Right ventricle myocardium inferior (tissue), 1 donor: ENCODE measurements at regions not wholly inside any gene's neighbourhood (a gene's known extent, or its start where the extent isn't known, plus 50 kb on each side); places are given as distances from the start of the nearest gene placed in this dataset.
"Not testable (repeated sequence)": the region's sequence is repeated elsewhere in the genome, so short reads cannot be mapped to it uniquely, and the experiment has no call there.

Experiments
- ATAC-seq: fragments of 200-7000 bp; cut with Tn5 transposase; one replicate; pipeline ENCODE4 v1.9.1; 2020; ENCODE audit warnings: mild to moderate bottlenecking, moderate library complexity
- DNase-seq: peaks from one replicate; pipeline ENCODE4 v3.0.0; 2021; ENCODE audit errors: missing footprints
- intact Hi-C: fragments of 100-400 bp; cut with DNase I; formaldehyde crosslinking; loops from one replicate; pipeline ENCODE4 v1.11.0; 2022
- donor health status: DM: no; HTN: yes; CAD: no; lungs with severe emphysema.

DNA sequence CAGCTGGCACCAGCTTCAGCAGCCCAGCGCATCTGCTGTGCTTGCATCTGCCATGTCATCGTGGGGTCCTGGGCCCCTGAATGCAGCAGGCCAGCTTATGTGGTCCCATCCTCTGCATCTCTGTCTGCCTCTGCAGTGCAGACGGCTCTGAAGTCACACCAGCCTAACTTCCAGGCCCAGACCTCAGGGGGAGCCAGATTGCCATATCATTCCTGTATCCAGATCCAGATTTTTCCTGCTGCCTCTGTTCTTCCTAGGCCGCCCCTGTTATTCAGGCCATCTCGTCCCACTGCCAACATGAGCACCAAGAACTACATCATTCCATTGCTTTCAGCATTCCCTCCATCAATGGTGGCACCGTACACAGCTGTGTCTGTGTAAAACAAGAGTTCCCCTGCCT, 571.6 kb downstream of the UQCRFS1 start:
- ATAC-seq (no peak), DNase-seq (no peak)
- intact Hi-C loops: no loop called here

DNA sequence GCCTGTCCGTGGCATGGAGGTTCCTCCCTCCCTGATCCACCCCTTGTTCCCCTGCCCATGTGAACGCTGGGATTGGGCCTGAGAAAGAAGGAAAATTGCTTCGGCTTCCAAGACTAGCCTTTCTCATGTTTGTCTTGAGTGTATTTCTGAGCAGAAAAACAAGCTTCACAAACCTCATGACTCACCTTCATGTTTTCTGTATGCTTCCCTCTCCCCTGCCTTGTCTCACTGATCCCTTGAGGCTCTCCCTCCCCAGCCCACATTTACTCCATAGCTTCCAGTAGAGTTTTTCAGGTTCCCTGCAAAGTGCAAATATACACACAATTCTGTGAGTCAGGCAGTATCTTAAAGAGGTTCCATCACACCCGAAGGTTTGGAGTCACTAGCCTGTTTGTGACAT, 572.4 kb downstream of the UQCRFS1 start:
- DNase-seq: no peak

DNA sequence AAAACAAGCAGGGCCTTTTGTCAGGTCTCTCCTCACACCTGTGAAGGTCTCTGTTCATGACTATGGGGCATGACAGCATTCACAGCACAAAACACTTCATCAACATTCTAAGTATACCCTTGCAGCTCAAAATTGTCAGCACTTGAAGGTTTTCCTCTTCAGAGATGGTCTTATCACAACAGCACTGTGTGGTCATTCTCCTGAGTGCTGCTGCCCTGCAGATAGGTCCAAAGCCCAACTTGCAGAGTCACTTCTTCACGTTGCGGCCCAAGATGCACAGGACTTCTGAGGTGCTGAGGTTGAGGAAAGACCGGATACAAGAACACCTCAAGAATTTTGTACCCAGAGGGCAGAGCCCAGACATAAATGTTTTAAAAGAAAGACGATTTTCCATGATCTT, 574.5 kb downstream of the UQCRFS1 start:
- ATAC-seq (no peak), DNase-seq (no peak)
- intact Hi-C loops: no loop called here

More for the DNA sequence above, 572.4 kb downstream of the UQCRFS1 start:
- no peak for ATAC-seq
- intact Hi-C loops: no loop called here

DNA sequence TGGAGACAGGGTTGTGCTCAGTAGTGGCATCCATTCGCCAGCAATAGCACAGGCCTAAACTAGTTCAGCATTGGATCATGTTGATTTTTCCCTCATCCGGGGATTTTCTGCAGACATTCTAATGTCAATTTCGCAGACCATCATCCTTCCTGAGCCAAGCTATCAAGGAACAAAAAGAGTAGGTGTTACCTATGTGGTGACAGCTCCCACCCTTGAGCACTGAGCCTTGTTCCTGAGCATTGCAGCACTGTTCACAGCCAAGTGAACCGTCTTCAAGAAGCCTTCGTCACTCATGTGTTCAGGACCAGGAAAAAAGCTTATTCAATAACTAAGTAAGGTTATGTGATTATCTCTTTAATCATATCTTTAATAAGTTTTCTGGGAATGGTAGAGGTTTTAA, 576.2 kb downstream of the UQCRFS1 start:
- intact Hi-C loops: no loop called here
- no peak for ATAC-seq

DNA sequence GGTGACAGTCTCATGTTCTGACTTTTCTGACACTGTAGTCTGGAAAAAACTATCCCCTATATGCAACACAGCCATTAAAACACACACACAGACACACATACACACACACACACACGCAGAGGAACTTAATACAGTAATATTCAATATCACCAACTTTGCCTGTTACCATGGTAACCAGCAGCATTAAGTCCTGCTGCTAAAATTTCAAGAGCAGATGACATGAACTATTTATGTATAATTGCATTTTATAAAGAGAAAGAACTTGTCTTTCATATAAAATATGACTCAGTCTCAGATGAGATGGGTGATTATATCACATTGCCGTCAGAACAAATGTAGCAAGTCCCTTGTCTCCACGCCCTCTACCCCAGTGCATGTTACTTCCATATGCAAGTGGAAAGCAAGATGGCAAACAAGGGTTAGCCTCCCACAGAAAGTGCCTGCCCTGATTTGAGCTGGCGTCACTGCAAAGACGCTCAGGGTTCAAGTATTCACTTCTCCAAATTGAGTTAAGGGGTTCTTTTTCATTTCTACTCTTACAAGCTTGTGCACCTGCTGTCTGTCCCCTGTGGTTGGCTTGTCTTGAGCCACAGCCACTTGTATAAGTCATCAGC, 576.8 kb downstream of the UQCRFS1 start:
- intact Hi-C loops: no loop called here
- ATAC-seq: no peak
- DNase-seq: no peak

More for the DNA sequence above, 576.2 kb downstream of the UQCRFS1 start:
- no peak for DNase-seq

DNA sequence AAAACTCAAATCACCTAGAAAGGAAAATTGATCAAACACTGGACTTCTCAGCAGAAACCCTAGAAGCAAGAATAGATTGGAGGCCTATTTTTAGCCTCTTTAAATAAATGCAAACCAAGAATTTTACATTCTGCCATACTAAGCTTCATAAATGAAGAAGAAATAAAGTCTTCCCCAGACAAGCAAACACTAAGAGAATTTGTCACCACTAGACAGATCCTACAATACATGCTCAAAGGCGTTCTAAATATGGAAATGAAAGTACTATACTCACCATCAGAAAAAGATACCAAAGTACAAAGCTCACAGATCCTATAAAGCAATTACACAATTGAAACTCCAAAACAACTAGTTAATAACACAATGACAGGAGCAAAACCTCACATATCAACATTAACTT, 578.1 kb downstream of the UQCRFS1 start:
- ATAC-seq: no peak
- intact Hi-C loops: loop anchor here (5.0 kb wide), 1 partner anchor 168 kb away; no protein-coding TSS in a partner anchor
- DNase-seq: no peak

DNA sequence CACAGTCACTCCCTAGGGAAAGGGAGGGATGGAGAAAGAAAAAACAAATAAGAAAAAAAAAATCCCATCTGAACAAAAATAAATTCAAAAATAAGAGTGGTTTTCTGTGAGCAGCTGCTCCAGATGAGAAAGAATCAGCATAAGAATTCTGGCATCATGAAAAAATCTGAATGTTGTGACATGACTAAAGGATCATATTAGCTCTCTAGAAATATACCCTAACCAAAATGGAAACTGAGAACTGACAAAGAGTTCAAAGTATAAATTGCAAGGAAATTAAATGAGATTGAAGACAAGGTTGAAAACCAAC, 579.0 kb downstream of the UQCRFS1 start:
- no peak for DNase-seq
- no peak for ATAC-seq
- intact Hi-C loops: loop anchor here (5.0 kb wide), 1 partner anchor 167 kb away; no protein-coding TSS in a partner anchor

DNA sequence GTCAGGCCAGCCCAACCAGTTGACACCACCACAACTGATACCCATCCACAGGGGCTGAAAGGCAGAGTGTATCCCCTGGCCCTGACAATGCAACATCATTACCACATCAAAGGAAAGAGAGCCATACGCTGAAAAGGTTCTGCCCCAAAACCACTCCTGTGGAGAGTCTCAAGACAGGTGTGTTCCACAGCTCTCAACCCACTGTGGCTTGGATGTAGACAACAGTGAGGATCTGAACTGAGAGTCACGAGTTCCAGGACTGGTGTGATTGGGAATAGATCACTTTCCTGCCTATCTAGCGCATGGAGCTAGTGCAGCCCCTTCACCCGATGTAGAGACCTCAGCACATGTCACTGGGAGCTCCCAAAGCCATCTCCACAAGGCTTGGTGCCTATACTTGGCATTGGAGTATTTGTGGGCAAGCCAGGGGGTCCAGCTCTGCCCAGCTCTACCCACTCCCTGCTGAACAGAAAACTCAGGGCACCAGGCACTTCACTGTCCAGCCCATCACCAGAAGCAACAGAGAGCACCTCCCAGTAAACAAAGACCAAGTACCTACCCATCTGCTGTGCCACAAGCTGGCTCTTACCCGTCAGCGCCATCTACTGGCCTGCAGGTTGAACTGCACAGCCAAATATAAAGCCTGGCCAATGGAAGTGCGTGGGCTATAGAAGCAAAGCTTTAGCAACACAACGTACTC, 579.5 kb downstream of the UQCRFS1 start:
- no peak for ATAC-seq
- DNase-seq: no peak
- intact Hi-C loops: loop anchor here (5.0 kb wide), 1 partner anchor 166 kb away; no protein-coding TSS in a partner anchor

DNA sequence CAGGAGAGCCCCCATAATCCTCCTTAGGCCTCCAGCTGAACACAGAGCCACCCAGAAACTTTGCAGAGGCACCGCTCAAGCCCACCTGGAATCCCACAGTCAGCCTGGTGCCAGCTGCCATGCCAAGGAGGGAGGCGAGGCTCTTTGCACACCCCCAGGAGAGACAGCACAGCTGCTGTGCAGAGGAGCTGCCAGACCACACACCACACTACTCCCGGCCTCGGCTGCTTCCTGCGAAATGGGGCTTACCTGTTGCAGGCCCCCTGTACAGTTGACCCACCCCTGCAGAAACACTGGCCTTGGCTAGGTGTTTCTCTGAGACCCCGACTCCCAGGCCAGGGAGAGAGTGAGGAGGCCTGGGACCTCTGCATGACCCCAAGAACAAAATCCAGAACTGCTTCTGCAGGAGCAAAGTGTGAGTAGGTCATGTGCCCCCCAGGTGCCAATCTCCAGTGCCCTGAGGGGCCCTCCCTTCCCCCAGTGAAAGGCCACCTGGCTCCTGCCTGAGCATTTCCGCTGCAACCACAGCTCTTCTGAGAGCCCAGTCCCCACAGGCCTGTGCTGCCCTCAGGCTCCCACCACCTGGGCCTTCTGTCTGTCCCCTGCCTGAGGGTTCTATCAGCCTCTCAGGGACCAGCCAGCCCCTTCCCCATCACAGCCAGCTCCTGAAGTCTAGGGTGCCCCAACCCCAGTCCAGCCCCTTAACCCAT, 580.4 kb downstream of the UQCRFS1 start:
- DNase-seq (no peak), ATAC-seq (no peak)
- intact Hi-C loops: loop anchor here (5.0 kb wide), 1 partner anchor 165 kb away; no protein-coding TSS in a partner anchor

DNA sequence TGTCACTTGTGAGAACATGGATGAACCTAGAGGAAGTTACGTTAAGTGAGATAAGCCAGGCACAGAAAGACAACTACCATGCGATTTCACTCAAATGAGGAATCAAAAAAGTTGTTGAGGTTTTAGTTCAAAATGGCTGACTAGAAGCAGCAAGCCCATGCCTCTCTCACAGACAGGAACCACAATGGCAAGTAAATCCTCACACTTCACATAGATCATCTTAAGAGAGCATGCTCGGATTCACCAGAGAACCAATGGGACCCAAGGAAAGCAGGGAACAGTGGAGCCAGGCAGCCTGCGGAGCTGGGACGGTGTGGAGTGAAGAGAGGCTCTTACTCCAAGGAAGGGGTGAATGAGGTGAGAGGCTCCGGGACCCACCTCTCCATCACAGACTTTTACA, 581.0 kb downstream of the UQCRFS1 start:
- intact Hi-C loops: loop anchor here (5.0 kb wide), 1 partner anchor 165 kb away; no protein-coding TSS in a partner anchor
- DNase-seq (no peak), ATAC-seq (no peak)

DNA sequence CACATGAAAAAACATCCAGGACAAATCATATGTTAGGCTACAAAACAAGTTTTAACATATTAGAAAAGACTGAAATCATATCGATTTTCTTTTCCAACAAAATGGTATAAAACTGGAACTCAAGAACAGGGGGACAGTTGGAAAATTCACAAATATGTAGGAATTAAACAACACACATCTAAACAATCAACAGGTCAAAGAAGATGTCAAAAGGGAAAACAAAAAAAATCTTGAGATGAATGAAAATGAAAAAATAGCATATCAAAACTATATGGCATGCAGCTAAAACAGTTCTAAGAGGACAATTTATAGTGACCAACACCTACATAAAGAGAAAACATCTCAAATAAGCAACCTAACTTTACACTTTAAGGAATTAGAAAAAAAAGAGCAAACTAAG, 585.3 kb downstream of the UQCRFS1 start:
- intact Hi-C loops: no loop called here
- no peak for DNase-seq
- no peak for ATAC-seq

DNA sequence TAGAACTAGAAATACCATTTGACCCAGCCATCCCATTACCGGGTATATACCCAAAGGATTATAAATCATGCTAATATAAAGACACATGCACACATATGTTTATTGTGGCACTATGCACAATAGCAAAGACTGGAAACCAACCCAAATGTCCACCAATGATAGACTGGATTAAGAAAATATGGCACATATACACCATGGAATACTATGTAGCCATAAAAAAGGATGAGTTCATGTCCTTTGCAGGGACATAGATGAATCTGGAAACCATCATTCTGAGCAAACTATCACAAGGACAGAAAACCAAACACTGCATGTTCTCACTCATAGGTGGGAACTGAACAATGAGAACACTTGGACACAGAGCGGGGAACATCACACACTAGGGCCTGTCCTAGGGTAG, 586.5 kb downstream of the UQCRFS1 start:
- DNase-seq, ATAC-seq, intact Hi-C loops: not testable (repeated sequence)

DNA sequence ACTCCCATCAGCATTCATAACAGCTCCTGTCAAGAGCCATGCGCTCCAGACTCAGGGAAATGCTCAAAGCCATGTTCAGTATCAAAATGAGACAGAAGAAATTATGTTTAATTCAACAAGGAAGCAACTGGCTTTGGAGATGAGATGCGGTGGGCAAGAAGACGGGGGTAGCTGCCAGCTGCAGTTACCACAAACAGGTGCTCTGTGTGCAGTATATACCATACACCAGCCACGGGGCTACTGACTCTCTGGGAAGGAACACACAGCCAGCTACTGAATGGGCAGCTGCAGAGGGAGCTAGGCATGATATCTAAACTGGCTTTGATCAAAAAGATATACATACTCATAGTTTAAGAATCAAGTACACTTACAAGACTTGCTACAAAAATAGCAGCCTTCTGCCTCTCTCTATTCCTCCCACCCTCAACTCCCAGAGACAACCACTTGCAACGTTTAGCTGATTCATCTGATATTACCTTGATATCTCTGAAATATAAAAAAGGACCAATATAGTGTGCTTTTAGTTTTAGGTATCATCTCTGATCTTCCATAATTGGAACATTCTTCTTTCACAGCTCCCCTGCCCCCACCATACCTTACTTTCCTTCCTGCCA, 593.0 kb downstream of the UQCRFS1 start:
- ATAC-seq (no peak), DNase-seq (no peak)
- intact Hi-C loops: no loop called here

DNA sequence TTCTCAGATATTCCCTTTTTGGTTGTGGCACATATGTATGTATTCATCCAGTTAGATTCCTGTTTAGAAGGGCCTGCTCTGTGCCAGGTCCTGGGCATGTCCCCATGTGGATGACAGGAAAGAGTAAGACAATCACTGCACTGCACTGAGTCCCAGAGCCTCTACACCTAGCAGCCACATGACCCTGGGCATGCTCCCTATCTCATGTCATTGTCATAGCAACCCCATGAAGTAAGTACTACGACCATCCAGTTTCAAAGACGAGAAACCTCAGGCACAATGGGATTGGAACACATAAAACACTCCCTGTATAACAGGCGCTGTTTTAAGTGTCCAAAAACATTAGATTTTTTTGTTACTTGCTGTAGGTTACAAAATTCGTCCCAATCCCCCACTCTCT, 594.4 kb downstream of the UQCRFS1 start:
- intact Hi-C loops: no loop called here
- no peak for DNase-seq
- no peak for ATAC-seq

DNA sequence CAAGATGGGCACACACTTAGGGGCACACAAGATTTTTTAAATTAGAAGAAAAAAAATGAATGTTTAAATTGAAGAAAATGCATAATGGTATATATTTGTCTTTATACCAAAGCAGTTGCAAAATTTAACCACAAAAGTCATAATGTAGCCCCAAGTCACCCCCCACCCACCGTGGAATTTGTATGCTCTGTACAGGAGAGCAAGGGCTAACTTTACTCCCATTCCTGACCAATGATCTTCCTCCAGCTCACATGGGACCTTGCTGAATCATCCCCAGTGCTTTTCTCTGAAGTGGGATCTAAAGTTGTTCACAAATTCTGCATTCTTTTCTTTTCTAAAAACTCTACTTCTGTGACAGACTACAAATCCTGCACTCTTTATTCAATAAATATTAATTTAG, 597.0 kb downstream of the UQCRFS1 start:
- intact Hi-C loops: no loop called here
- DNase-seq (no peak), ATAC-seq (no peak)

DNA sequence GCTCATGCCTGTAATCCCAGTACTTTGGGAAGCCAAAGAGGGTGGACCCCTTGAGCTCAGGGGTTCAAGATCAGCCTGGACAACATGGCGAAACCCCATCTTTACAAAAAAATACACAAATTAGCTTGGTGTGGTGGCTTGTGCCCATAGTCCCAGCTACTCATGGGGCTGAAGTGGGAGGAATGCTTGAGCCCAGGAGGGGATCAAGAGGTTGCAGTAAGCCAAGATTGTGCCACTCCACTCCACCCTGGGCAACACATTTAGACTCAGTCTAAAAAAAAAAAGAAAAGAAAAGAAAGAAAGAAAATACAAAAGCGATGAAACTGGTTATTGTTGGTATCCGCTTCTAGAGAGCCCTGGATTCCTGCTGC, 597.4 kb downstream of the UQCRFS1 start:
- intact Hi-C loops: no loop called here
- ATAC-seq (no peak), DNase-seq (no peak)

DNA sequence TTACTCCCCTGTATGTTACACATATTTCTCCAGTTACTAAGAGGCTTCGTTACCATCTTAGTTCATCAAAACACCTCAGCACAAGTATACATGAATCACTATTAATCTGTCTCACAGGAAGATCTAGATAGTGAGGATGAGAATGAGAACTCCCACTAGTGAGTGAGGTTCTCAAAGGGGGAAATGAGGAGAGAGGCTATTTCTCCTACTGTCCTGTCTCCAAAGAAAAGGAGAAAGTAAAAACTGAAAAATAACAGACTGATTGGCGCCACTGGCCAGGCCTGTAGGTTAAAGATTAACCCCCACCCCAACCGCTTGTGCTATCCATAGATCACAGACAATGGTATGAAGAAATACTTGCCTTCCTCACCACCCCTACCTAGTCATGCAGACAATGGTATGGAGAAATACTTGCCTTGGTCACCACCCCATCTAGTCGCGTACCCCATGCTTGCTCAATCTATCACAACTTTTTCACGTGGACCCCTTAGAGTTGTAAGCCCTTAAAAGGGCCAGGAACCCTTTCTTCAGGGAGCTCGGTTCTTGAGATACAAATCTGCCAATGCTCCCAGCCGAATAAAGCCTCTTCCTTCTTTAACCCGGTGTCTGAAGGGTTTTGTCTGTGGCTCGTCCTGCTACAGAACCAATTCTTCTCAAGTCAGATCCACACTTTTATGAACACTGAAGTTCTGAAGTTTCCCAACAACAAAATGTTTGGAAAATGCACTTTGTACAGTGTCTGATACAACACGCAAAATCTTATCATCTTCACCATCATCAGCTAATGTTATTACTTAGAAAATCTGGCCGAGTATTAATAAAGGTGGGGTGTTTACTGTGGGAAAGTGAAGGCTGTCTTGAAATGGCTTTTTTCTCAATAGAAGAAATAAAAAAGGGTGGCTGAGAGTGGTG, 598.1 kb downstream of the UQCRFS1 start:
- DNase-seq (no peak), ATAC-seq (no peak)
- intact Hi-C loops: no loop called here

DNA sequence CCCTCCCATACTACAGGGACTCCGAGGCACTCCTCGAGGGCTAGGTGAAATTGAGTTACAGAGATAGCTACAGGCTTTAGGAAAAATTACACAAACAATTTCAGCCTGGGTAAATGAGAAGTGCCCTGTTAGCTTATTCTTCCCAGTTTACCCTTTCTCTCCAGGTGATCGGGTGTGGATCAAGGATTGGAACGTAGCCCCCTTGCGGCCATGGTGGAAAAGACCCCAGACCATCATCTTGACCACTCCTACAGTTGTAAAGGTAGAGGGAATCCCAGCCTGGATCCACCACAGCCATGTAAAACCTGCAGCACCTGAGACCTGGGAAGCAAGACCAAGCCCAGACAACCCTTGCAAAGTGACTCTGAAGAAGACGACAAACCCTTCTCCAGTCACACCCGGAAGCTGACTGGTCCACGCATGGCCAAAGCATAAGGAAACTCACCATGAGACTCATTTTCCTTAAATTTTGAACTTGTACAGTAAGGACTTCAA, 600.6 kb downstream of the UQCRFS1 start:
- intact Hi-C loops: no loop called here
- ATAC-seq (no peak), DNase-seq (no peak)
